ENCODE measurements at regions not wholly inside any gene's neighbourhood (a gene's known extent, or its start where the extent isn't known, plus 50 kb on each side); places are given as distances from the start of the nearest gene placed in this dataset.

DNA sequence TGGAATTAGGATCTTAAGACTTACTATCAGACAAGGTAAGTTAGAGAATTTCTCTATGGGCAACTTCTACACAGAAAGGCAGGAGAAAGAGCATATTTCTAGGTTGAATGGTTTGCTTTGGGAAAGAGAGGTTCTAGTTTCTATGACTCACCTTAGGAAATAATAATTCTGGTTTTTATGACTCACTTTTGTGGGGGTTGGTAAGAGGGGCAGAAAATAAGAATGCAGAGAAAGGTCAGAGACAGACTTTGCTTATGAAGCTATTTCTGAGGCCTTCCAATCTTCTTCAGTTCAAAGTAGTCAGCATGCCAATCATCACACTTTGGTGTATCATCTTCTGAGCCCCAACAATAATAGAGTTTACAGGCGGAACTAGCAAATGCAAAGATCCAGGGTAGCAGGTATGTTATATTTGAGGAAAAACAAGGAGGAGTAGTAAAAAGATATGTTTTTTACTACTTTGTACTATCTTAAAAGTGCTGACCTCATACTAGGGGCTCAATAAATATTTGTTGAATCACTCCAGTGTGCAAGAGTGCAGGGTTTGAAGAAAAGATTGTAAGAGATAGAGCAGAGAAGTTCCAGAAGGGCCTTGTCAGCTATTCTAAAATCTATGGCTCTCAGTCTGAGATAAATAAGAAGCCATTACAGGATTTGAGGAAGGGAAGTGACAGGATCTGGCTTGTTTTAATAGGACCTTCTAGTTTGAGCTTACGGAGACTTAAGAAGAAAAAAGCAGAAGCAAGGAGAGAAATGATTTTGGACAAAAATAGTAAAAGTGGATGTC is 56.7 kb upstream of the LRFN5 start:
- intact Hi-C loops (cut with DNase I, micrococcal nuclease): no loop called here
- Histone ChIP-seq H3K9me3 (peaks cover 15% of the 10 kb centered on the region), H3K36me3 (ENCODE audit: low read depth) (no peaks in the 10 kb centered on the region), H3K4me3 (no peak overlapping the region), H3K4me1 (ENCODE audit: low read depth) (no peaks in the 10 kb centered on the region)
- DNase-seq (no peak), ATAC-seq (no peak)
- TF ChIP-seq, protein P1, sequence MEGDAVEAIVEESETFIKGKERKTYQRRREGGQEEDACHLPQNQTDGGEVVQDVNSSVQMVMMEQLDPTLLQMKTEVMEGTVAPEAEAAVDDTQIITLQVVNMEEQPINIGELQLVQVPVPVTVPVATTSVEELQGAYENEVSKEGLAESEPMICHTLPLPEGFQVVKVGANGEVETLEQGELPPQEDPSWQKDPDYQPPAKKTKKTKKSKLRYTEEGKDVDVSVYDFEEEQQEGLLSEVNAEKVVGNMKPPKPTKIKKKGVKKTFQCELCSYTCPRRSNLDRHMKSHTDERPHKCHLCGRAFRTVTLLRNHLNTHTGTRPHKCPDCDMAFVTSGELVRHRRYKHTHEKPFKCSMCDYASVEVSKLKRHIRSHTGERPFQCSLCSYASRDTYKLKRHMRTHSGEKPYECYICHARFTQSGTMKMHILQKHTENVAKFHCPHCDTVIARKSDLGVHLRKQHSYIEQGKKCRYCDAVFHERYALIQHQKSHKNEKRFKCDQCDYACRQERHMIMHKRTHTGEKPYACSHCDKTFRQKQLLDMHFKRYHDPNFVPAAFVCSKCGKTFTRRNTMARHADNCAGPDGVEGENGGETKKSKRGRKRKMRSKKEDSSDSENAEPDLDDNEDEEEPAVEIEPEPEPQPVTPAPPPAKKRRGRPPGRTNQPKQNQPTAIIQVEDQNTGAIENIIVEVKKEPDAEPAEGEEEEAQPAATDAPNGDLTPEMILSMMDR (IDR thresholded peaks at IDR 0.05): no peak

GRCh38 chr14:41549282-41549681 is 57.4 kb upstream of the LRFN5 start:
- intact Hi-C loops (cut with DNase I, micrococcal nuclease): no loop called here
- Histone ChIP-seq H3K4me1 (ENCODE audit: low read depth) (no peaks in the 10 kb centered on the region), H3K36me3 (ENCODE audit: low read depth) (no peaks in the 10 kb centered on the region), H3K9me3 (peaks cover 15% of the 10 kb centered on the region), H3K4me3 (no peak overlapping the region)
- DNase-seq (no peak), ATAC-seq (no peak)
- TF ChIP-seq, protein P1 (IDR thresholded peaks at IDR 0.05): no peak

DNA sequence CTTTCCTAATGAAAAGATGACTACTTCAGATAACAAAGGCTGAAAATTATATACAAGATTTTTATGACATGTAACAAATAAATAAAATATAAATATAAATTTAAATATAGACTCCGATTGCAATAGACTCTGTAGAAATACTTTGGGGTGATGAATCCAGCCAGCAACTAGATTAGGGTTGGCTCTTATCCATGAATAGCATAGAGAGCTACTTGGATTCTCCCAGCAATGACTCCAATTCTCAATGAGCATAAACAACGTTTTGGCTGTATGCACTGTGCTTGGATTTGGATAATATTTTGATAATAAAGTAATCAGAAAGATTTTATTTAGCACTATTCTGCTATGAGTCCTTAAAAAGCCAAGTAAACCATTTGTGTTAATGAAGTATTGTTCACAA is 58.0 kb upstream of the LRFN5 start:
- DNase-seq (no peak), ATAC-seq (no peak)
- no peaks in the 10 kb centered on the region for H3K4me1 ChIP-seq (ENCODE audit: low read depth)
- no peaks in the 10 kb centered on the region for H3K36me3 ChIP-seq (ENCODE audit: low read depth)
- H3K4me3 ChIP-seq: no peak overlapping the region
- peaks cover 17% of the 10 kb centered on the region for H3K9me3 ChIP-seq
- intact Hi-C loops (cut with DNase I, micrococcal nuclease): no loop called here
- TF ChIP-seq, protein P1 (IDR thresholded peaks at IDR 0.05): no peak

DNA sequence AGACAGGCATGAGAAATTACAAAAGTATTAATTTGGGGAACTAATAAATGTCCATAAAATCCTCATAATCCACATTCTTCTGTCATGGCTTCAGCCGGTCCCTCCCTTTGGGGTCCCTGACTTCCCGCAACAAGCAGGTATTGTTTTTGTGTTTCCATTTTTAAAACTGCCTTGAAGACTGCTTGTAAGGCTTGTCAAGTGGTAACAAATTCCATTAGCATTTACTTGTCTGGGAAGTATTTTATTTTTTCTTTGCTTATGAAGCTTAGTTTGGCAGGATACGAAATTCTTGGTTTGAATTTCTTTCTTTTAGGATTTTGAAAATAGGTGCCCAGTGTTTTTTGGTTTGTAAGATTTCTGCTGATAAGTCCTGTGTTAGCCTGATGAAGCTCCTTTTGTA is 65.3 kb upstream of the LRFN5 start:
- Histone ChIP-seq H3K4me3 (no peak overlapping the region), H3K36me3 (ENCODE audit: low read depth) (no peaks in the 10 kb centered on the region), H3K4me1 (ENCODE audit: low read depth) (no peaks in the 10 kb centered on the region), H3K9me3 (peaks cover 38% of the 10 kb centered on the region)
- intact Hi-C loops (cut with DNase I, micrococcal nuclease): no loop called here
- DNase-seq (no peak), ATAC-seq (no peak)
- TF ChIP-seq, protein P1 (IDR thresholded peaks at IDR 0.05): no peak

DNA sequence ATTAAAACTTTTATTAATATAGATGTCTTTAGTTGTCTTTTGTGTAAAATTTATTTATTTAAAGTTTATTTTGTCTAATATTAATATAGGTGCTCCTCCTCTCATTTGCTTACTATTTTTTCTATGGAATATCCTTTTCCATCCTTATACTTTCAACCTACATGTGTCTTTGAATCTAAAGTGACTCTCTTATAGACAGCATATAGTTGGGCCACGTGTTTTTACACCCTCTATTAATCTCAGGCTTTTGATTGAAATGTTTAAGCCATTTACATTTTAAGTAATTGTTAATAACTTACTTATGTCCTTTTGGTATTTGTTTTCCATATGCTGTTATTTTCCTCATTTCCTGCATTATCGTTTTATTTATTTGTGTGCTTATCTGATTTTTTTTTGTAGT is 74.4 kb upstream of the LRFN5 start:
- no peak overlapping the region for H3K4me3 ChIP-seq
- H3K36me3 ChIP-seq (ENCODE audit: low read depth): no peaks in the 10 kb centered on the region
- no peak for DNase-seq
- intact Hi-C loops (cut with DNase I, micrococcal nuclease): no loop called here
- H3K9me3 ChIP-seq: peaks cover 3% of the 10 kb centered on the region
- TF ChIP-seq, protein P1 (IDR thresholded peaks at IDR 0.05): no peak
- no peaks in the 10 kb centered on the region for H3K4me1 ChIP-seq (ENCODE audit: low read depth)
- ATAC-seq: no peak
